ENCODE measurements at regions not wholly inside any gene's neighbourhood (a gene's known extent, or its start where the extent isn't known, plus 50 kb on each side); places are given as distances from the start of the nearest gene placed in this dataset.

DNA sequence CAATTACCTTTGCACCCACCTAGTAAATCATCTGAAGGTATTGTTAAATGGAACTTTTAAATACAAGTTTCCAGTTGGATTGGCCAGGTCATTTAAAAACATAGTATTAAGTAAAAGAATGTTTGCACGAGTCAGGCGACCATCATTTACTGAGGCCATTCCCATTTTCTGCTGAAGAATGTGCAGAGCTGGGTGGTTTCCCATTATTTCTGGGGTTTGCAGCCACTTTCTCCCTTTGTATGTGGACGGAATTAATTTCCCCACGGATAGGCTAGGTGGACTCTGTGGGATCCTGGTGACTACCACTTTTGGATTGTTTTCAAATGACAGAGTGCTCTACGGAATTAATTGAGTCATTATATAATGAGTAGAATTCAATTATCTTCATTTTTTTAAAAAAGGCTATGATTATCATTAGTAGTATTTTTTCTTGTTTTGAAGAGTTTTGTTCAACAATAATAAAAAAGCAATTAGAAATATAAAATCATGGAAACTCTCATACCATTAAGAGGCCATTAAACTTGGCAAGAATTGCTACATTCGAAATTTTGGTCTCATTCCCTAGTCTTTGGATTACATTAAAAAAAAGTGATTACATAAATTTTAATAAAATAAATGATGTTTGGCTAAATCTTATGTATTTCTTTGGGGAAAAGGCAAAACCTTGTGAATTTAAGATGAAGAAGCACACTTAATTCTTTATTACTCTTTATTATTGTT is 120.4 kb upstream of the FZD8 start:
- TF ChIP-seq, protein P1, sequence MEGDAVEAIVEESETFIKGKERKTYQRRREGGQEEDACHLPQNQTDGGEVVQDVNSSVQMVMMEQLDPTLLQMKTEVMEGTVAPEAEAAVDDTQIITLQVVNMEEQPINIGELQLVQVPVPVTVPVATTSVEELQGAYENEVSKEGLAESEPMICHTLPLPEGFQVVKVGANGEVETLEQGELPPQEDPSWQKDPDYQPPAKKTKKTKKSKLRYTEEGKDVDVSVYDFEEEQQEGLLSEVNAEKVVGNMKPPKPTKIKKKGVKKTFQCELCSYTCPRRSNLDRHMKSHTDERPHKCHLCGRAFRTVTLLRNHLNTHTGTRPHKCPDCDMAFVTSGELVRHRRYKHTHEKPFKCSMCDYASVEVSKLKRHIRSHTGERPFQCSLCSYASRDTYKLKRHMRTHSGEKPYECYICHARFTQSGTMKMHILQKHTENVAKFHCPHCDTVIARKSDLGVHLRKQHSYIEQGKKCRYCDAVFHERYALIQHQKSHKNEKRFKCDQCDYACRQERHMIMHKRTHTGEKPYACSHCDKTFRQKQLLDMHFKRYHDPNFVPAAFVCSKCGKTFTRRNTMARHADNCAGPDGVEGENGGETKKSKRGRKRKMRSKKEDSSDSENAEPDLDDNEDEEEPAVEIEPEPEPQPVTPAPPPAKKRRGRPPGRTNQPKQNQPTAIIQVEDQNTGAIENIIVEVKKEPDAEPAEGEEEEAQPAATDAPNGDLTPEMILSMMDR (IDR thresholded peaks at IDR 0.05), result no peak
- no peak for TF ChIP-seq EP300 (IDR thresholded peaks at IDR 0.05)
